OCI-LY7 (cell line): ENCODE measurements at regions not wholly inside any gene's neighbourhood (a gene's known extent, or its start where the extent isn't known, plus 50 kb on each side); places are given as distances from the start of the nearest gene placed in this dataset.

Source experiments
- BruUV-seq: library from RNA; stranded (reverse); fragments of 400-500 nt; replicated peaks from 2 replicates; lab custom pipeline; 2021; lab: Mats Ljungman, UMichigan
- CTCF ChIA-PET: fragments of 300-600 bp; sonication (Branson Sonifier 250); formaldehyde crosslinking; loops from one replicate; lab custom pipeline; 2022; ENCODE audit warnings: antibody characterized with exemption; ENCODE audit not compliant: unreplicated experiment; lab: Charles Lee
- POLR2A ChIA-PET: fragments of 300-600 bp; sonication (Branson Sonifier 250); formaldehyde crosslinking; loops from one replicate; lab custom pipeline; 2022; ENCODE audit warnings: antibody characterized with exemption; lab: Charles Lee
- DNase-seq: peaks from one replicate; pipeline ENCODE4 v3.0.0-alpha.2; 2015; ENCODE audit warnings: low spot score
- H2AFZ ChIP-seq: fragments of 200-600 bp; sonication (generic), shearing (Covaris generic); 2 replicates; pipeline ENCODE4 v1.6.1; 2014; ENCODE audit warnings: mild to moderate bottlenecking, antibody characterized with exemption, low read length, moderate library complexity
- H3K27ac ChIP-seq: fragments of 200-600 bp; sonication (generic); 2 replicates; pipeline ENCODE4 v1.5.1; 2014; ENCODE audit warnings: mixed run types, low read depth, mild to moderate bottlenecking, moderate library complexity, low read length, inconsistent platforms; ENCODE audit not compliant: poor library complexity, severe bottlenecking
- H3K36me3 ChIP-seq: fragments of 200-600 bp; sonication (generic); 2 replicates; pipeline ENCODE4 v1.6.1; 2014; ENCODE audit warnings: mild to moderate bottlenecking, antibody characterized with exemption, low read length, moderate library complexity, mixed read lengths; ENCODE audit not compliant: insufficient read depth
- H3K4me1 ChIP-seq: fragments of 200-600 bp; sonication (generic); 2 replicates; pipeline ENCODE4 v1.5.1; 2014; ENCODE audit warnings: mild to moderate bottlenecking, low read length; ENCODE audit not compliant: insufficient read depth, poor library complexity, severe bottlenecking
- H3K4me2 ChIP-seq: fragments of 200-600 bp; sonication (generic); 2 replicates; pipeline ENCODE4 v1.6.1; 2014; ENCODE audit warnings: mild to moderate bottlenecking, low read length
- H3K4me3 ChIP-seq: fragments of 200-600 bp; sonication (generic); 2 replicates; pipeline ENCODE4 v1.5.1; 2014; ENCODE audit warnings: mild to moderate bottlenecking, low read depth, low read length; ENCODE audit not compliant: poor library complexity, severe bottlenecking
- H3K79me2 ChIP-seq: fragments of 200-600 bp; sonication (generic); 2 replicates; pipeline ENCODE4 v1.6.1; 2016; ENCODE audit warnings: low read depth, mild to moderate bottlenecking, low read length, moderate library complexity, mixed read lengths; ENCODE audit not compliant: insufficient read depth
- H3K9me2 ChIP-seq: fragments of 200-600 bp; sonication (generic); 2 replicates; pipeline ENCODE4 v1.6.1; 2016; ENCODE audit warnings: mild to moderate bottlenecking, low read length, mixed read lengths; ENCODE audit not compliant: insufficient read depth
- H3K9me3 ChIP-seq: fragments of 200-600 bp; sonication (generic); 2 replicates; pipeline ENCODE4 v1.6.1; 2014; ENCODE audit warnings: mild to moderate bottlenecking, mixed run types, low read length, mixed read lengths
- H4K20me1 ChIP-seq: fragments of 200-600 bp; sonication (generic); 2 replicates; pipeline ENCODE4 v1.6.1; 2014; ENCODE audit warnings: mild to moderate bottlenecking, antibody characterized with exemption, low read length, moderate library complexity, mixed read lengths; ENCODE audit not compliant: insufficient read depth
- EZH2phosphoT487 ChIP-seq: fragments of 200-600 bp; sonication (generic); IDR thresholded peaks from 2 replicates; pipeline ENCODE4 v1.6.1; 2018; ENCODE audit warnings: low read depth, borderline replicate concordance, mild to moderate bottlenecking, mixed run types, antibody characterized with exemption, low read length, moderate library complexity, mixed read lengths
- intact Hi-C: fragments of 100-400 bp; cut with micrococcal nuclease; formaldehyde crosslinking; loops from one replicate; pipeline ENCODE4 v1.10.0; 2022; ENCODE audit not compliant: unreplicated experiment
- TF ChIP-seq, protein P1 (sequence below): fragments of 200-600 bp; sonication (generic); conservative IDR thresholded peaks from 2 replicates; pipeline ENCODE4 v1.5.1; 2014; ENCODE audit warnings: mild to moderate bottlenecking, antibody characterized with exemption, low read length, moderate library complexity, mixed read lengths

GRCh38 chr15:31571676-31572075 is 245.0 kb downstream of the KLF13 start:
- no peaks in the 10 kb centered on the region for H3K4me1 ChIP-seq
- H3K9me3 ChIP-seq = no peaks in the 10 kb centered on the region
- no peak overlapping the region for H3K4me3 ChIP-seq
- H3K4me2 ChIP-seq = no peak overlapping the region
- intact Hi-C loops = no loop called here
- no peaks in the 10 kb centered on the region for H4K20me1 ChIP-seq
- TF ChIP-seq, protein P1, sequence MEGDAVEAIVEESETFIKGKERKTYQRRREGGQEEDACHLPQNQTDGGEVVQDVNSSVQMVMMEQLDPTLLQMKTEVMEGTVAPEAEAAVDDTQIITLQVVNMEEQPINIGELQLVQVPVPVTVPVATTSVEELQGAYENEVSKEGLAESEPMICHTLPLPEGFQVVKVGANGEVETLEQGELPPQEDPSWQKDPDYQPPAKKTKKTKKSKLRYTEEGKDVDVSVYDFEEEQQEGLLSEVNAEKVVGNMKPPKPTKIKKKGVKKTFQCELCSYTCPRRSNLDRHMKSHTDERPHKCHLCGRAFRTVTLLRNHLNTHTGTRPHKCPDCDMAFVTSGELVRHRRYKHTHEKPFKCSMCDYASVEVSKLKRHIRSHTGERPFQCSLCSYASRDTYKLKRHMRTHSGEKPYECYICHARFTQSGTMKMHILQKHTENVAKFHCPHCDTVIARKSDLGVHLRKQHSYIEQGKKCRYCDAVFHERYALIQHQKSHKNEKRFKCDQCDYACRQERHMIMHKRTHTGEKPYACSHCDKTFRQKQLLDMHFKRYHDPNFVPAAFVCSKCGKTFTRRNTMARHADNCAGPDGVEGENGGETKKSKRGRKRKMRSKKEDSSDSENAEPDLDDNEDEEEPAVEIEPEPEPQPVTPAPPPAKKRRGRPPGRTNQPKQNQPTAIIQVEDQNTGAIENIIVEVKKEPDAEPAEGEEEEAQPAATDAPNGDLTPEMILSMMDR = 0 out of 2 replicates have a peak, but pooled peaks have one; percentile 19
- no peak for TF ChIP-seq EZH2phosphoT487
- DNase-seq = no peak
- no peaks in the 10 kb centered on the region for H3K79me2 ChIP-seq
- POLR2A ChIA-PET = interaction anchor here (1.0 kb wide), 1 partner anchor 21 kb away, joined by 3 read pairs; no protein-coding TSS in a partner anchor
- no TSS peak for BruUV-seq
- no peak overlapping the region for H2AFZ ChIP-seq
- CTCF ChIA-PET = no interaction called here
- no peaks in the 10 kb centered on the region for H3K9me2 ChIP-seq
- H3K36me3 ChIP-seq = no peaks in the 10 kb centered on the region
- H3K27ac ChIP-seq = no peak overlapping the region

DNA sequence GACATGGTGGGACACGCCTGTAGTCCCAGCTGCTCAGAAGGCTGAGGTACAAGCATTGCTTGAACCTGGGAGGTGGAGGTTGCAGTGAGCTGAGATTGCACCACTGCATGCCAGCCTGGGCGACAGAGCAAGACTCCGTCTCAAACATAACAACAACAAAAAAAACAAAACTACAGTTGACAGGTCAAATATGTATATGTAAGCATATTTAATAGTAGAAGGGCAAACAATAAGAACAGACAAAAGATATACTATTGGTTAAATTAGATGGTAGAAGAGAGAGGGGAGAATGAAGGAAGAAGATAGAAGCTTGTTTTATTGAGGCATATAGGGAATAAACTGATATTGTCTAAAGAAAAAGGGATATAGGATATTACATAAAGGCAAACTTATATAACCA is 247.1 kb downstream of the KLF13 start:
- Histone ChIP-seq H3K79me2 (no peaks in the 10 kb centered on the region), H3K9me2 (no peaks in the 10 kb centered on the region), H3K27ac (no peak overlapping the region), H3K4me3 (no peak overlapping the region), H3K36me3 (no peaks in the 10 kb centered on the region), H3K4me2 (no peak overlapping the region), H3K9me3 (no peaks in the 10 kb centered on the region), H4K20me1 (no peaks in the 10 kb centered on the region), H3K4me1 (no peaks in the 10 kb centered on the region), H2AFZ (no peak overlapping the region)
- intact Hi-C loops = no loop called here
- ChIA-PET POLR2A (no interaction called here), CTCF (no interaction called here)
- BruUV-seq = no TSS peak
- DNase-seq = no peak
- TF ChIP-seq, protein P1 = no peak
- no peak for TF ChIP-seq EZH2phosphoT487

- no peak for DNase-seq
- ChIA-PET CTCF (no interaction called here), POLR2A (no interaction called here)
- Histone ChIP-seq H3K4me1 (no peaks in the 10 kb centered on the region), H3K36me3 (no peaks in the 10 kb centered on the region), H3K4me2 (no peak overlapping the region), H4K20me1 (no peaks in the 10 kb centered on the region), H2AFZ (no peak overlapping the region), H3K27ac (no peak overlapping the region), H3K9me3 (no peaks in the 10 kb centered on the region), H3K4me3 (no peak overlapping the region), H3K79me2 (no peaks in the 10 kb centered on the region), H3K9me2 (no peaks in the 10 kb centered on the region)
- BruUV-seq = no TSS peak
- no peak for TF ChIP-seq EZH2phosphoT487
- TF ChIP-seq, protein P1 = no peak
- intact Hi-C loops = no loop called here
Observed at GRCh38 chr15:31574766-31575165, 248.1 kb downstream of the KLF13 start.
